Mesendoderm (in vitro differentiated cells): ENCODE measurements at regions not wholly inside any gene's neighbourhood (a gene's known extent, or its start where the extent isn't known, plus 50 kb on each side); places are given as distances from the start of the nearest gene placed in this dataset.

Experiments
- DNase-seq: peaks from one replicate; pipeline ENCODE4 v3.0.0; 2013
- H2AK5ac ChIP-seq: 2 replicates; pipeline ENCODE4 v1.6.1; 2013; ENCODE audit warnings: low read length, inconsistent platforms
- H2BK120ac ChIP-seq: 2 replicates; pipeline ENCODE4 v1.6.1; 2013; ENCODE audit warnings: low read depth, mild to moderate bottlenecking, low read length, moderate library complexity, mixed read lengths
- H2BK15ac ChIP-seq: replicated peaks from 2 replicates; pipeline ENCODE4 v1.6.1; 2013; ENCODE audit warnings: low read depth, mild to moderate bottlenecking, moderate library complexity
- H2BK5ac ChIP-seq: 2 replicates; pipeline ENCODE4 v1.6.1; 2013; ENCODE audit warnings: low read length, inconsistent platforms
- H3K18ac ChIP-seq: 2 replicates; pipeline ENCODE4 v1.6.1; 2013; ENCODE audit warnings: mild to moderate bottlenecking, low read length, mixed read lengths
- H3K23ac ChIP-seq: one replicate; pipeline ENCODE4 v1.6.1; 2013; ENCODE audit warnings: low read length
- H3K27ac ChIP-seq: 2 replicates; pipeline ENCODE4 v1.5.1; 2013; ENCODE audit warnings: low read depth, mild to moderate bottlenecking, inconsistent platforms, low read length, moderate library complexity
- H3K27me3 ChIP-seq: 2 replicates; pipeline ENCODE4 v1.6.1; 2013; ENCODE audit warnings: low read length, control low read depth, mild to moderate bottlenecking, inconsistent platforms; ENCODE audit not compliant: insufficient read depth, poor library complexity
- H3K36me3 ChIP-seq: 2 replicates; pipeline ENCODE4 v1.6.1; 2013; ENCODE audit warnings: low read length, inconsistent platforms; ENCODE audit not compliant: control insufficient read depth, insufficient read depth
- H3K4ac ChIP-seq: one replicate; pipeline ENCODE4 v1.6.1; 2013; ENCODE audit warnings: low read depth, mild to moderate bottlenecking, low read length, moderate library complexity
- H3K4me1 ChIP-seq: 2 replicates; pipeline ENCODE4 v1.6.1; 2013; ENCODE audit warnings: low read depth, low read length, inconsistent platforms; ENCODE audit not compliant: control insufficient read depth
- H3K4me2 ChIP-seq: 2 replicates; pipeline ENCODE4 v1.6.1; 2013; ENCODE audit warnings: low read length
- H3K4me3 ChIP-seq: 2 replicates; pipeline ENCODE4 v1.5.1; 2013; ENCODE audit warnings: mild to moderate bottlenecking, low read length
- H3K56ac ChIP-seq: one replicate; pipeline ENCODE4 v1.6.1; 2013; ENCODE audit warnings: low read length
- H3K79me1 ChIP-seq: 2 replicates; pipeline ENCODE4 v1.6.1; 2013; ENCODE audit warnings: low read length, inconsistent platforms
- H3K79me2 ChIP-seq: 2 replicates; pipeline ENCODE4 v1.6.1; 2013; ENCODE audit warnings: mild to moderate bottlenecking, low read length; ENCODE audit not compliant: control insufficient read depth, insufficient read depth
- H3K9ac ChIP-seq: 2 replicates; pipeline ENCODE4 v1.6.1; 2013; ENCODE audit warnings: low read length, inconsistent platforms
- H4K5ac ChIP-seq: one replicate; pipeline ENCODE4 v1.6.1; 2013; ENCODE audit warnings: low read length
- H4K8ac ChIP-seq: one replicate; pipeline ENCODE4 v1.6.1; 2013; ENCODE audit warnings: low read depth, mild to moderate bottlenecking, control low read depth, low read length, moderate library complexity
- WGBS: extraction: QIAGEN DNeasy Blood & Tissue Kit; methylation state at CpG from one replicate; pipeline ENCODE4 v1.1.7; 2013; ENCODE audit warnings: low lambda C conversion rate, missing lambda C conversion rate; ENCODE audit not compliant: insufficient coverage; ENCODE audit errors: extremely low coverage; 5-methylcytosine and 5-hydroxymethylcytosine counted together

DNA sequence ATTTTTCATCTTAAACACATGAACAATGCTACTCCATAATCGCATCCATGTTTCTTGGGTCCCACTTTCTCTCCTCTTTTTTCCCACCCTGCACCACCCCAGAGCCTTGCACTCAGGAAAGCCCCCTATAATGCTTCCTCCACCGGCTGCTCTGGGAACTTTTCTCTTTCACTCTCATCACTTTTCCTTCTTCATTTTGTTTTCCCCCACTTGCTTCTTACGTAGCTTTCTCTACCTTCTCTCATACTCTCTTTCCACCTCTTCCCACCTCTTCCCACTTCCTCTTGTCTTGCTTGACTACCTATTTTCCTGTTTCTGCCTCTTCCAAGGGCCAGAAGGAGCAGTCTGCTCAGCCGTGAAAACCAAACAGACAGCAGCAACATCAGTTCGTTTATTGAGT, 229.5 kb upstream of the RHOBTB1 start:
- H2BK5ac ChIP-seq, result no peak overlapping the region
- no peak overlapping the region for H3K18ac ChIP-seq
- no peaks in the 10 kb centered on the region for H3K4me1 ChIP-seq
- H3K23ac ChIP-seq, result no peak overlapping the region
- H3K4me2 ChIP-seq, result no peak overlapping the region
- no peak overlapping the region for H2AK5ac ChIP-seq
- H2BK15ac ChIP-seq, result no peak overlapping the region
- no peak overlapping the region for H3K4me3 ChIP-seq
- H2BK120ac ChIP-seq, result no peak overlapping the region
- H3K79me1 ChIP-seq, result no peaks in the 10 kb centered on the region
- no peak overlapping the region for H3K56ac ChIP-seq
- H3K27me3 ChIP-seq, result no peaks in the 10 kb centered on the region
- no peak overlapping the region for H4K5ac ChIP-seq
- H3K79me2 ChIP-seq, result no peaks in the 10 kb centered on the region
- no peak overlapping the region for H3K4ac ChIP-seq
- no peak for DNase-seq
- H3K9ac ChIP-seq, result no peak overlapping the region
- H3K36me3 ChIP-seq, result no peaks in the 10 kb centered on the region
- no peak overlapping the region for H3K27ac ChIP-seq
- WGBS, result 100% methylated on average over 1 of the region's 5 CpGs
- H4K8ac ChIP-seq, result no peak overlapping the region

DNA sequence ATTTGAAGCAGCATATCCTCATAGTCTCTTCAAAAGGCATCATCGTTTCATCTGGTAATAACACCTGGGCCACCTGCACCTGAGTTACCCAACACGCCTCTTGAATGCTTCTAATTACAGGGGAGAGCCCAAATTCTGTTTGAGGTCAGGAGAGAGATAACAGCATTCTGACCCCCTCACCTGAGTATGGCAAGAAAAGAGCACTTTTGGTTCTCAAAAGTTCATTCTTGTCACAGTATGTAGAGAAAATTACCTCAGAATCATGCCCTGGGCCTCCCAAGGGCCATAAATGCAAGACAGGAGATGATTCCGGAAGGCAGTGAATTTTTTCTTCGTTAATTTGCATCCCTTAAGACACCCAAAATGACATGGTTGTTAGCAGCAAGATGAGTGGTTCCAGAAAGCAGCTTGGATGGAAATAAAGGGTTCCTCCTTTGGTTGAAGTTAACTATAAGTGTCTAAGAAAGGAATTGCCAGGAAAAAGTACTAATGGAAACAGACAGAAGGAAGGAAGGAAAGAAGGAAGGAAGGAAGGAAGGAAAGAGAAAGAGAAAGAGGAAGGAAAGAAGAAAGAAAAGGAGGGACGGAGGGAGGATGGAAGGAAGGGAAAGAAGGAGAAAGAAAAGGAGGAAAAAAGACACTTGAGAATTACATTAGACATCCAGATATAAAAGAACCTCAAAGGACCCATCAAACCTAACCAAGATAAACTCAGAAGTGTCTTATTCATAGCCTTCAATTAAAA, 228.4 kb upstream of the RHOBTB1 start:
- no CpG with 5 or more reads among the region's 5 CpGs for WGBS
- no peak overlapping the region for H3K18ac ChIP-seq
- no peak overlapping the region for H4K5ac ChIP-seq
- H3K79me1 ChIP-seq, result no peaks in the 10 kb centered on the region
- no peak overlapping the region for H3K4me3 ChIP-seq
- H3K79me2 ChIP-seq, result no peaks in the 10 kb centered on the region
- no peak overlapping the region for H3K9ac ChIP-seq
- no peak overlapping the region for H3K23ac ChIP-seq
- H2BK15ac ChIP-seq, result no peak overlapping the region
- no peak for DNase-seq
- no peak overlapping the region for H3K4me2 ChIP-seq
- no peaks in the 10 kb centered on the region for H3K27me3 ChIP-seq
- no peak overlapping the region for H2BK120ac ChIP-seq
- H3K4me1 ChIP-seq, result no peaks in the 10 kb centered on the region
- no peaks in the 10 kb centered on the region for H3K36me3 ChIP-seq
- H2AK5ac ChIP-seq, result no peak overlapping the region
- no peak overlapping the region for H3K4ac ChIP-seq
- H2BK5ac ChIP-seq, result no peak overlapping the region
- no peak overlapping the region for H4K8ac ChIP-seq
- H3K27ac ChIP-seq, result no peak overlapping the region
- no peak overlapping the region for H3K56ac ChIP-seq

DNA sequence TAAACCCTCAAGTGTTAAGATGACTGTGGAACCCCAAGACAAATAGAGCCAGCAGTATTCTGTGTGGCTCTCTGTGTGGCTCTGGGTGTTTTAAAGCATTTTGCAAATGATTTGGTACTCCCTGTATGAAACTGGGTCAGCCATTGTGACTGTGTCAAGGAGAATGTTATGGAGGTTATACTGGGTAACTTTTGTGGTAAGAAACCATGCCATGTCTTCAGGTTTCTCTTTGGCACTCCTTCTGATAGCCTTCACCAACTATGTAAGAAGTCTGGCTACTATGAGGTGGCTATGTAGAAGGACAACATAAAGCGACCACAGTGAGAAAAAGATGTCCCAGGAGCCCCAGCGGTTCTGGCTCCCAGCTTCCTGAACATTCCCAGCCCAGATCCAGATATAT, 226.6 kb upstream of the RHOBTB1 start:
- Histone ChIP-seq H3K4me3 (no peak overlapping the region), H3K23ac (no peak overlapping the region), H3K4ac (no peak overlapping the region), H2BK5ac (no peak overlapping the region), H3K4me1 (no peaks in the 10 kb centered on the region), H3K56ac (no peak overlapping the region), H2AK5ac (no peak overlapping the region), H4K5ac (no peak overlapping the region), H3K18ac (no peak overlapping the region), H3K9ac (no peak overlapping the region), H3K79me1 (no peaks in the 10 kb centered on the region), H3K27me3 (no peaks in the 10 kb centered on the region), H3K4me2 (no peak overlapping the region), H2BK15ac (no peak overlapping the region), H3K36me3 (no peaks in the 10 kb centered on the region), H4K8ac (no peak overlapping the region), H3K27ac (no peak overlapping the region), H2BK120ac (no peak overlapping the region), H3K79me2 (no peaks in the 10 kb centered on the region)
- DNase-seq, result no peak
- no CpG with 5 or more reads among the region's 2 CpGs for WGBS

DNA sequence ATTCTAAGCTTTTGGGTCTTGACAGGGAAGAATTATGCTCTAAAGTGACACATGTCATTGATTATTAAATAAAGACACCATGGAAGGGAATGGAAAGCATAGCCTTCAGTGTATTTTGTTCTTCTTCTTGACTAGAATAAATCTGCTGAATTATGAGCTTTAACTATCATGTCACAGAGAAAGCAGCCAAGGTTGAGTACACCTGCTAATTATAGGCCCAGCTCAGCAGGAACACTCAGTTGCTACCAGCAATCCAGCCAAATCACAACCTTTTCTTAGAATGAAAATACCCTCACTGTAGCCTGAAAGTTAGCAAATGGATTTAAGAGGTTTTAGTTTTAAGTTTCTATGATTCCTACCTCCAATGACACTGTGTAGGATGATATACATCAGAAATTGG, 225.3 kb upstream of the RHOBTB1 start:
- Histone ChIP-seq H3K27me3 (no peaks in the 10 kb centered on the region), H3K79me2 (no peaks in the 10 kb centered on the region), H2BK120ac (no peak overlapping the region), H3K4me2 (no peak overlapping the region), H3K56ac (no peak overlapping the region), H3K4me3 (no peak overlapping the region), H2AK5ac (no peak overlapping the region), H3K79me1 (no peaks in the 10 kb centered on the region), H3K18ac (no peak overlapping the region), H3K23ac (no peak overlapping the region), H2BK15ac (no peak overlapping the region), H3K4ac (no peak overlapping the region), H4K5ac (no peak overlapping the region), H3K36me3 (no peaks in the 10 kb centered on the region), H3K4me1 (no peaks in the 10 kb centered on the region), H2BK5ac (no peak overlapping the region), H4K8ac (no peak overlapping the region), H3K9ac (no peak overlapping the region), H3K27ac (no peak overlapping the region)
- DNase-seq, result no peak

DNA sequence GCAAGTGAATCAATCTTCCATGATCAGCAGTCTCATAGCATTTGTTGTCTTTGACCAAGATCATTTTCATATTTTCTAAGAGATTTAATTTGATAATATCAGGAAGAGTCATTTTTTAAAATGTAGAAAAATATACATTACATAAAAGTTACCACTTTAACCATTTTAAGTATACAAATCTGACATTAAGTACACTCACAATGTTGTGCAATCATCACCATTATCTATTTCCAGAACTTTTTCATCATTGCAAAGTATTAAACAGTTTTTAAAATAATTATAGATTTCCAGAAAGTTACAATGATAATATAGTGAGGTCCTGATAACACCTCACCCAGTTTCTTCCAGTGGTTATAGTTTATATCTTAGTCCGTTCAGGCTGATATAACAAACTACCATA, 222.5 kb upstream of the RHOBTB1 start:
- Histone ChIP-seq H2BK15ac (no peak overlapping the region), H3K79me2 (no peaks in the 10 kb centered on the region), H2AK5ac (no peak overlapping the region), H3K27ac (no peak overlapping the region), H3K56ac (no peak overlapping the region), H4K8ac (no peak overlapping the region), H3K18ac (no peak overlapping the region), H3K36me3 (no peaks in the 10 kb centered on the region), H4K5ac (no peak overlapping the region), H3K4ac (no peak overlapping the region), H3K4me1 (no peaks in the 10 kb centered on the region), H2BK5ac (no peak overlapping the region), H2BK120ac (no peak overlapping the region), H3K27me3 (no peaks in the 10 kb centered on the region), H3K9ac (no peak overlapping the region), H3K23ac (no peak overlapping the region), H3K79me1 (no peaks in the 10 kb centered on the region), H3K4me3 (no peak overlapping the region), H3K4me2 (no peak overlapping the region)
- no peak for DNase-seq
- WGBS, result no CpG with 5 or more reads among the region's 1 CpG

DNA sequence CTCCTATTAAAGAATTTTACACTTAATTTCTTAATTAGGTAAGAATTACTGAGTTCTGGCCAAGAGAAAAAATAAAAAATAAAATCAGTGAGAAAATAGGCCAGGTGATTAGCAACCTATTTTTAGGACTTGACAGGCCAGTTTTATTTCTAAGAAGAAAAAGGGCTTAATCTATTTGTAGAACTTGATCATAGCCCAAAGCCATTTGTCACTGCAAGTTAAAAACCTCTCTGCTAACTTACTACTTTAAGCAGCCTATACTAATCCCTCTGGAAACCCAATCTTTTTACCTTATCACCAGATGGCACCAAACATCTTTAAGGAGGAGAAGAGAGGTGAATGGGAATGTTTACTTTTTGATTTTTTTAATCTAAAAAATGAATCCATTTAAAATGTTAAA, 222.1 kb upstream of the RHOBTB1 start:
- no peak overlapping the region for H2BK120ac ChIP-seq
- no peaks in the 10 kb centered on the region for H3K27me3 ChIP-seq
- no peak overlapping the region for H3K23ac ChIP-seq
- no peak overlapping the region for H3K4me3 ChIP-seq
- H3K36me3 ChIP-seq, result no peaks in the 10 kb centered on the region
- no peak overlapping the region for H3K56ac ChIP-seq
- no peak overlapping the region for H4K8ac ChIP-seq
- H3K18ac ChIP-seq, result no peak overlapping the region
- H3K4me1 ChIP-seq, result no peaks in the 10 kb centered on the region
- no peaks in the 10 kb centered on the region for H3K79me1 ChIP-seq
- H3K9ac ChIP-seq, result no peak overlapping the region
- peak; percentile 9 for DNase-seq
- H2AK5ac ChIP-seq, result no peak overlapping the region
- no peaks in the 10 kb centered on the region for H3K79me2 ChIP-seq
- H2BK5ac ChIP-seq, result no peak overlapping the region
- no peak overlapping the region for H3K4me2 ChIP-seq
- H3K4ac ChIP-seq, result no peak overlapping the region
- no peak overlapping the region for H3K27ac ChIP-seq
- H2BK15ac ChIP-seq, result no peak overlapping the region
- H4K5ac ChIP-seq, result no peak overlapping the region
